Liver (tissue), 3 donors: ENCODE measurements at regions not wholly inside any gene's neighbourhood (a gene's known extent, or its start where the extent isn't known, plus 50 kb on each side); places are given as distances from the start of the nearest gene placed in this dataset.

ENCODE experiments used
- FOXA1 ChIP-seq: IDR thresholded peaks from 2 replicates; pipeline ENCODE4 v1.6.1; 2016; ENCODE audit warnings: antibody characterized with exemption
- RAD21 ChIP-seq, 2 donors: IDR thresholded peaks; 2 replicates each; pipeline ENCODE4 v1.6.1; 2016; ENCODE audit warnings: antibody characterized with exemption in 2 of 2, mild to moderate bottlenecking in 2 of 2
- SP1 ChIP-seq: IDR thresholded peaks from 2 replicates; pipeline ENCODE4 v1.6.1; 2018; ENCODE audit warnings: antibody characterized with exemption, mild to moderate bottlenecking
- TAF1 ChIP-seq: conservative IDR thresholded peaks from 2 replicates; pipeline ENCODE4 v1.6.1; 2016; ENCODE audit warnings: antibody characterized with exemption, mild to moderate bottlenecking
- TF ChIP-seq, protein P1 (sequence below): fragments of 150-350 bp; IDR thresholded peaks from 2 replicates; pipeline ENCODE4 v1.5.1; 2017; ENCODE audit warnings: improper control_type of control experiment, low read depth, low read length; ENCODE audit not compliant: missing input control
- TF ChIP-seq, protein P2 (sequence below): IDR thresholded peaks from 2 replicates; pipeline ENCODE4 v1.6.1; 2016; ENCODE audit warnings: antibody characterized with exemption
- TF ChIP-seq, protein P3 (sequence below): IDR thresholded peaks from 2 replicates; pipeline ENCODE4 v1.6.1; 2016; ENCODE audit warnings: antibody characterized with exemption
- donor health status: healthy.
- donor health status: healthy.

DNA sequence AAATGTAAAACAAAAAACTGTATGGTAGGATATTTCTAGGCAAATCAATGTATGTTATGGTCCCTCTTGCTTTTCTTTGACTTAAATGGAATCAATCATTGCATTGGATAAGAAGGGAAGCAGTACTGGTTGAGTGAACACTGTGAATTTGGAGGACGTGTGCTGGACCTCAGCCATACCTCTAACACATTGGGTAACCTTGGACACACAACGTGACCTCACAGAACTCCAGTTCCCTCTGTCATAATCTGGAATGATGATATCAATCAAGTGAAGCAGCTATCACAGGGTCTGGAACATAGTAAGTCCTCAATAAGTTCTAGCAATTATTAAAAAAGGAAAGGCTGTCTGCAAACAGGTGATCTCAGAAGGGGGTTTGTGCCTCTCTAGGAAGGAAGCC lies 474.9 kb upstream of the TCF4 start:
- TF ChIP-seq, protein P1, sequence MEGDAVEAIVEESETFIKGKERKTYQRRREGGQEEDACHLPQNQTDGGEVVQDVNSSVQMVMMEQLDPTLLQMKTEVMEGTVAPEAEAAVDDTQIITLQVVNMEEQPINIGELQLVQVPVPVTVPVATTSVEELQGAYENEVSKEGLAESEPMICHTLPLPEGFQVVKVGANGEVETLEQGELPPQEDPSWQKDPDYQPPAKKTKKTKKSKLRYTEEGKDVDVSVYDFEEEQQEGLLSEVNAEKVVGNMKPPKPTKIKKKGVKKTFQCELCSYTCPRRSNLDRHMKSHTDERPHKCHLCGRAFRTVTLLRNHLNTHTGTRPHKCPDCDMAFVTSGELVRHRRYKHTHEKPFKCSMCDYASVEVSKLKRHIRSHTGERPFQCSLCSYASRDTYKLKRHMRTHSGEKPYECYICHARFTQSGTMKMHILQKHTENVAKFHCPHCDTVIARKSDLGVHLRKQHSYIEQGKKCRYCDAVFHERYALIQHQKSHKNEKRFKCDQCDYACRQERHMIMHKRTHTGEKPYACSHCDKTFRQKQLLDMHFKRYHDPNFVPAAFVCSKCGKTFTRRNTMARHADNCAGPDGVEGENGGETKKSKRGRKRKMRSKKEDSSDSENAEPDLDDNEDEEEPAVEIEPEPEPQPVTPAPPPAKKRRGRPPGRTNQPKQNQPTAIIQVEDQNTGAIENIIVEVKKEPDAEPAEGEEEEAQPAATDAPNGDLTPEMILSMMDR: no peak
- TF ChIP-seq, protein P2, sequence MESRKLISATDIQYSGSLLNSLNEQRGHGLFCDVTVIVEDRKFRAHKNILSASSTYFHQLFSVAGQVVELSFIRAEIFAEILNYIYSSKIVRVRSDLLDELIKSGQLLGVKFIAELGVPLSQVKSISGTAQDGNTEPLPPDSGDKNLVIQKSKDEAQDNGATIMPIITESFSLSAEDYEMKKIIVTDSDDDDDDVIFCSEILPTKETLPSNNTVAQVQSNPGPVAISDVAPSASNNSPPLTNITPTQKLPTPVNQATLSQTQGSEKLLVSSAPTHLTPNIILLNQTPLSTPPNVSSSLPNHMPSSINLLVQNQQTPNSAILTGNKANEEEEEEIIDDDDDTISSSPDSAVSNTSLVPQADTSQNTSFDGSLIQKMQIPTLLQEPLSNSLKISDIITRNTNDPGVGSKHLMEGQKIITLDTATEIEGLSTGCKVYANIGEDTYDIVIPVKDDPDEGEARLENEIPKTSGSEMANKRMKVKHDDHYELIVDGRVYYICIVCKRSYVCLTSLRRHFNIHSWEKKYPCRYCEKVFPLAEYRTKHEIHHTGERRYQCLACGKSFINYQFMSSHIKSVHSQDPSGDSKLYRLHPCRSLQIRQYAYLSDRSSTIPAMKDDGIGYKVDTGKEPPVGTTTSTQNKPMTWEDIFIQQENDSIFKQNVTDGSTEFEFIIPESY: no peak
- TF ChIP-seq, protein P3, sequence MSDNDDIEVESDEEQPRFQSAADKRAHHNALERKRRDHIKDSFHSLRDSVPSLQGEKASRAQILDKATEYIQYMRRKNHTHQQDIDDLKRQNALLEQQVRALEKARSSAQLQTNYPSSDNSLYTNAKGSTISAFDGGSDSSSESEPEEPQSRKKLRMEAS: no peak
- TF ChIP-seq FOXA1 (no peak), RAD21 (IDR thresholded peaks at IDR 0.05) (no peak), SP1 (no peak), TAF1 (no peak)
